ENCODE measurements at regions not wholly inside any gene's neighbourhood (a gene's known extent, or its start where the extent isn't known, plus 50 kb on each side); places are given as distances from the start of the nearest gene placed in this dataset.

DNA sequence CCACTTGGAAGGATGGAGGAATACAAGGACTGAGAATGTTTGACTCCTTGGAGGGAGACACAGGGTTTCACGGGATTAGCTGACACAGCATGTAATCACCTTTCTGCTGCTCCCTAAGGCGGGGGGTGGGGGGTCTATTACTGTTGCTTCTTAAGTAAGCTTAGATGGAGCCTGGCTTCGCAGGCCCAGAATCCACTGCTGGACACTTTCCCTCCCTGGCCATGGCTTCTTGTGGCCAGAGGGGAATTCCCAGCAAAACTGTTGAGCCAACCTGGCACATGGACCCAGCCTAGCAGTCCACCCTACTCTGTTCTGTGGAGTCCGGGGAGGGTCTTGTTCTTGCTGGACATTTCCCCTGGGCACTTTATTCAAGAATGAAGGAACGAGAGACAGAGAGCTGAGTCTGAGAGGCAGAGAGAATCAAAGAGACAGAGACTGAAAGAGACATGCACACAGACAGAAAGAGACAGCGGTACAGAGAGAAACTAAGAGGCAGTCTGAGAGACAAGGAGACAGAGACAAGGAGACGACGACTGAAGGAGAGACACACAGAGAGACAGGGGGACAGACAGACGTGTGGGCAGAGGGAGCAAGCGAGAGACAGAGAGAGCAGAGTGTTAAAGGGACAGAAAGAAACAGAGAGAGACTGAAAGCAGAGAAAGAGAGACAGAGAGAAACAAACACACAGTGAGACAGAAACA, 55.6 kb upstream of the DLG1 start:
- H3K9ac ChIP-seq (ENCODE audit: insufficient read depth, low read depth, low read length): no peak overlapping the region
- TF ChIP-seq MAFF (IDR thresholded peaks at IDR 0.05; ENCODE audit: low read depth, low read length): peak; percentile 75
- 0 out of 2 replicates have a peak, but pooled peaks have one; percentile 16 for TF ChIP-seq FOXK2 (IDR thresholded peaks at IDR 0.05)
- TF ChIP-seq ZNF264 (CRISPR knock-in tag; IDR thresholded peaks at IDR 0.05): no peak
- TF ChIP-seq MAFK (conservative IDR thresholded peaks at IDR 0.05 in 1 of 2, IDR thresholded peaks at IDR 0.05 in 1 of 2; ENCODE audit: low read length in 2 of 2): peak; percentile 66 to 82
- ChIA-PET POLR2A (interaction anchor here (1.5 to 3.3 kb wide), 3 partner anchors 11 to 56 kb away, joined by 5 to 51 read pairs (median 35); no protein-coding TSS in a partner anchor), CTCF (ENCODE audit: low intra/inter-chr PET ratio, low total read pairs) (no interaction called here)
- H3K4me1 ChIP-seq (ENCODE audit: insufficient read depth, low read length): peaks cover 45% of the 10 kb centered on the region
- intact Hi-C loops (cut with micrococcal nuclease; ENCODE audit: unreplicated experiment): no loop called here
- ATAC-seq (no peak), FAIRE-seq (no peak), DNase-seq (ENCODE audit: low spot score) (no peak)
- no TSS peak for BruUV-seq (replicated peaks)
- H3K9me3 ChIP-seq (ENCODE audit: low read length): peaks cover 3% of the 10 kb centered on the region; the same call in 1 of the 2 replicates
- WGBS (ENCODE audit: low lambda C conversion rate): 88% methylated on average over 10 of the region's 10 CpGs
- H4K20me1 ChIP-seq (ENCODE audit: insufficient read depth, low read length): no peaks in the 10 kb centered on the region
- in situ Hi-C loops (cut with HindIII; ENCODE audit: extremely low pct_ligation_motif_present, low pct_unique_long_range_greater_than_20kb): no loop called here
- no peaks in the 10 kb centered on the region for H3K36me3 ChIP-seq (replicated peaks in 1 of 2; ENCODE audit: control insufficient read depth in 1 of 2, insufficient read depth in 2 of 2, low read length in 2 of 2)
- H3K4me3 ChIP-seq (replicated peaks in 1 of 3; ENCODE audit: insufficient read depth in 1 of 3, low read depth in 2 of 3, low read length in 3 of 3): no peak overlapping the region
- H3K27me3 ChIP-seq (ENCODE audit: control insufficient read depth in 1 of 2, insufficient read depth in 2 of 2, low read length in 2 of 2): no peaks in the 10 kb centered on the region
- no peak overlapping the region for H3K4me2 ChIP-seq (ENCODE audit: low read depth, low read length)
- no peaks in the 10 kb centered on the region for H3K79me2 ChIP-seq (ENCODE audit: insufficient read depth, low read length)
- H2AFZ ChIP-seq (ENCODE audit: low read length): no peak overlapping the region
- H3K27ac ChIP-seq (ENCODE audit: extremely low read length, insufficient read depth, low read length): no peak overlapping the region

DNA sequence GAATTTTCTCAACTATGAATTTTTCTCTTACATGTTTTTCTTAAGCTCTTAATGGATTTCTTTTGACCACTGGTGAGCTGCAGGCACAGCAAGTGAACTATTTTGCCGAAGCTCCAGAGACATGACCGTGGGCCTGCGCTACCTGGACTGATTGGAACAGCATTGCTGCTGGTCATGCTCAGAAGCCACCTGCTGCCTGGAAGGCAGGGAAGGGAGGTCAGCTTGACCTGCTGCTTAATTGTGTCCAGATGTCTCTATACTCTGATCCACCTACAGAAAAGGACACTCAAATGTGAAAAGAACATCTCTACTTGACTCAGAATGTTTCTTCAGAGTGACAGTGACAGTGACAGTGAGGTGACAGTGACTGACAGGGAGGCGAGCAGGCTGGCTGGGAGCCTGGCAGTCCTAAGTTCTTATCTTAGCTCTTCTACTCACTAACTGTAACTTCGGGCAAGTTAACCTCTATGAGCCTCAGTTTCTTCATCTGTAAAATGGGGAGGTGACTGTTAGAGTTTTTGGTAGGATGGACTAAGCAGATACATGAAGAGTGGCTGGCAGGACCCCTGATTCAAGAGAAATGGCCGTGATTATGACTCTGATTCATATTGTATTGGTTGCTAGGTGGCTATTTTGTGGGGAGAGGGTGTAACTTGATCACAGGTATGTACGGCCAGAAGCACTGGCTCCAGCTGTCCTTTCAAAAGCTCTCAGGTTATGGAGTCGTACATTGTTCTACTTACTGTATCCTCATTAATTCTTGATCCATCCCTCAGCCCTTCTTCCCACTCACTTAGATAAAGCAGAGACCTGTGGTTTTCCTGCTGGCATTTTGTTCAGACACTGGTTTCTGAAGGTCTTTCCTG, 54.8 kb upstream of the DLG1 start:
- H3K4me3 ChIP-seq (replicated peaks in 1 of 3; ENCODE audit: insufficient read depth in 1 of 3, low read depth in 2 of 3, low read length in 3 of 3): no peak overlapping the region
- intact Hi-C loops (cut with micrococcal nuclease; ENCODE audit: unreplicated experiment): no loop called here
- H3K9me3 ChIP-seq (ENCODE audit: low read length): no peaks in the 10 kb centered on the region
- no TSS peak for BruUV-seq (replicated peaks)
- H3K27me3 ChIP-seq (ENCODE audit: control insufficient read depth in 1 of 2, insufficient read depth in 2 of 2, low read length in 2 of 2): no peaks in the 10 kb centered on the region
- H2AFZ ChIP-seq (ENCODE audit: low read length): no peak overlapping the region
- H3K79me2 ChIP-seq (ENCODE audit: insufficient read depth, low read length): no peaks in the 10 kb centered on the region
- CTCF ChIA-PET (ENCODE audit: low intra/inter-chr PET ratio, low total read pairs): no interaction called here
- TF ChIP-seq ZNF547 (CRISPR knock-in tag; IDR thresholded peaks at IDR 0.05): no peak
- TF ChIP-seq CHD4 (IDR thresholded peaks at IDR 0.05; ENCODE audit: borderline replicate concordance, low read length): 0 out of 2 replicates have a peak, but pooled peaks have one; percentile 59
- peak; percentile 86 for TF ChIP-seq ZNF629 (CRISPR knock-in tag; conservative IDR thresholded peaks at IDR 0.05)
- TF ChIP-seq ZFX (CRISPR knock-in tag; IDR thresholded peaks at IDR 0.05; ENCODE audit: low read depth): no peak
- TF ChIP-seq ZMYM3 (CRISPR knock-in tag; IDR thresholded peaks at IDR 0.05): peak; percentile 53; the same call in 1 of the 2 replicates
- TF ChIP-seq, protein P1, sequence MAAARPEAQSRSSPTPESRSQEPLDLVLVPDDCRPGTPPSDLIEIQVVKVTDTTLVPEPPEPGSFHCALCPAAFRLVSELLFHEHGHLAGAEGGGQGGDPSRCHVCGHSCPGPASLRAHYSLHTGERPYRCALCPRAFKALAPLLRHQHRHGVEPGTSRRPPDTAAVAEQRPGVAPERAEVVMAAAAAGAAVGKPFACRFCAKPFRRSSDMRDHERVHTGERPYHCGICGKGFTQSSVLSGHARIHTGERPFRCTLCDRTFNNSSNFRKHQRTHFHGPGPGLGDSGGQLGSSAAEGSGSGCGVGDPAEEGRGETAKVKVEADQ (CRISPR knock-in tag; IDR thresholded peaks at IDR 0.05; ENCODE audit: borderline replicate concordance): no peak
- TF ChIP-seq ARNT2 (CRISPR knock-in tag; IDR thresholded peaks at IDR 0.05; ENCODE audit: low read depth): no peak
- TF ChIP-seq RAD21 (CRISPR knock-in tag; IDR thresholded peaks at IDR 0.05): no peak
- no peak for TF ChIP-seq ELF1 (CRISPR knock-in tag; IDR thresholded peaks at IDR 0.05)
- no peak for TF ChIP-seq NRL (CRISPR knock-in tag; IDR thresholded peaks at IDR 0.05; ENCODE audit: borderline replicate concordance)
- no peak for TF ChIP-seq NCOR1 (IDR thresholded peaks at IDR 0.05; ENCODE audit: borderline replicate concordance, low read length)
- no peak overlapping the region for H3K9ac ChIP-seq (ENCODE audit: insufficient read depth, low read depth, low read length)
- no peaks in the 10 kb centered on the region for H3K36me3 ChIP-seq (replicated peaks in 1 of 2; ENCODE audit: control insufficient read depth in 1 of 2, insufficient read depth in 2 of 2, low read length in 2 of 2)
- no peak overlapping the region for H3K4me2 ChIP-seq (ENCODE audit: low read depth, low read length)
- DNase-seq (ENCODE audit: low spot score): no peak
- in situ Hi-C loops (cut with HindIII; ENCODE audit: extremely low pct_ligation_motif_present, low pct_unique_long_range_greater_than_20kb): no loop called here
- 79% methylated on average over 8 of the region's 8 CpGs for WGBS (ENCODE audit: low lambda C conversion rate)
- no peaks in the 10 kb centered on the region for H4K20me1 ChIP-seq (ENCODE audit: insufficient read depth, low read length)
- no peak for FAIRE-seq
- H3K27ac ChIP-seq (ENCODE audit: extremely low read length, insufficient read depth, low read length): no peak overlapping the region
- POLR2A ChIA-PET: interaction anchor here (1.5 to 3.3 kb wide), 3 partner anchors 11 to 55 kb away, joined by 5 to 51 read pairs (median 35); no protein-coding TSS in a partner anchor
- no peak for ATAC-seq
- peaks cover 45% of the 10 kb centered on the region for H3K4me1 ChIP-seq (ENCODE audit: insufficient read depth, low read length)

All from HepG2 (cell line).